OCI-LY7 (cell line): ENCODE measurements at regions not wholly inside any gene's neighbourhood (a gene's known extent, or its start where the extent isn't known, plus 50 kb on each side); places are given as distances from the start of the nearest gene placed in this dataset.

Source experiments
- BruUV-seq: library from RNA; stranded (reverse); fragments of 400-500 nt; replicated peaks from 2 replicates; lab custom pipeline; 2021; lab: Mats Ljungman, UMichigan
- CTCF ChIA-PET: fragments of 300-600 bp; sonication (Branson Sonifier 250); formaldehyde crosslinking; loops from one replicate; lab custom pipeline; 2022; ENCODE audit warnings: antibody characterized with exemption; ENCODE audit not compliant: unreplicated experiment; lab: Charles Lee
- POLR2A ChIA-PET: fragments of 300-600 bp; sonication (Branson Sonifier 250); formaldehyde crosslinking; loops from one replicate; lab custom pipeline; 2022; ENCODE audit warnings: antibody characterized with exemption; lab: Charles Lee
- DNase-seq: peaks from one replicate; pipeline ENCODE4 v3.0.0-alpha.2; 2015; ENCODE audit warnings: low spot score
- H2AFZ ChIP-seq: fragments of 200-600 bp; sonication (generic), shearing (Covaris generic); 2 replicates; pipeline ENCODE4 v1.6.1; 2014; ENCODE audit warnings: mild to moderate bottlenecking, antibody characterized with exemption, low read length, moderate library complexity
- H3K27ac ChIP-seq: fragments of 200-600 bp; sonication (generic); 2 replicates; pipeline ENCODE4 v1.5.1; 2014; ENCODE audit warnings: mixed run types, low read depth, mild to moderate bottlenecking, moderate library complexity, low read length, inconsistent platforms; ENCODE audit not compliant: poor library complexity, severe bottlenecking
- H3K36me3 ChIP-seq: fragments of 200-600 bp; sonication (generic); 2 replicates; pipeline ENCODE4 v1.6.1; 2014; ENCODE audit warnings: mild to moderate bottlenecking, antibody characterized with exemption, low read length, moderate library complexity, mixed read lengths; ENCODE audit not compliant: insufficient read depth
- H3K4me1 ChIP-seq: fragments of 200-600 bp; sonication (generic); 2 replicates; pipeline ENCODE4 v1.5.1; 2014; ENCODE audit warnings: mild to moderate bottlenecking, low read length; ENCODE audit not compliant: insufficient read depth, poor library complexity, severe bottlenecking
- H3K4me2 ChIP-seq: fragments of 200-600 bp; sonication (generic); 2 replicates; pipeline ENCODE4 v1.6.1; 2014; ENCODE audit warnings: mild to moderate bottlenecking, low read length
- H3K4me3 ChIP-seq: fragments of 200-600 bp; sonication (generic); 2 replicates; pipeline ENCODE4 v1.5.1; 2014; ENCODE audit warnings: mild to moderate bottlenecking, low read depth, low read length; ENCODE audit not compliant: poor library complexity, severe bottlenecking
- H3K79me2 ChIP-seq: fragments of 200-600 bp; sonication (generic); 2 replicates; pipeline ENCODE4 v1.6.1; 2016; ENCODE audit warnings: low read depth, mild to moderate bottlenecking, low read length, moderate library complexity, mixed read lengths; ENCODE audit not compliant: insufficient read depth
- H3K9me2 ChIP-seq: fragments of 200-600 bp; sonication (generic); 2 replicates; pipeline ENCODE4 v1.6.1; 2016; ENCODE audit warnings: mild to moderate bottlenecking, low read length, mixed read lengths; ENCODE audit not compliant: insufficient read depth
- H3K9me3 ChIP-seq: fragments of 200-600 bp; sonication (generic); 2 replicates; pipeline ENCODE4 v1.6.1; 2014; ENCODE audit warnings: mild to moderate bottlenecking, mixed run types, low read length, mixed read lengths
- H4K20me1 ChIP-seq: fragments of 200-600 bp; sonication (generic); 2 replicates; pipeline ENCODE4 v1.6.1; 2014; ENCODE audit warnings: mild to moderate bottlenecking, antibody characterized with exemption, low read length, moderate library complexity, mixed read lengths; ENCODE audit not compliant: insufficient read depth
- CTCF ChIP-seq: fragments of 200-600 bp; sonication (generic); conservative IDR thresholded peaks from 2 replicates; pipeline ENCODE4 v1.5.1; 2014; ENCODE audit warnings: mild to moderate bottlenecking, antibody characterized with exemption, low read length, moderate library complexity, mixed read lengths
- EZH2phosphoT487 ChIP-seq: fragments of 200-600 bp; sonication (generic); IDR thresholded peaks from 2 replicates; pipeline ENCODE4 v1.6.1; 2018; ENCODE audit warnings: low read depth, borderline replicate concordance, mild to moderate bottlenecking, mixed run types, antibody characterized with exemption, low read length, moderate library complexity, mixed read lengths
- intact Hi-C: fragments of 100-400 bp; cut with micrococcal nuclease; formaldehyde crosslinking; loops from one replicate; pipeline ENCODE4 v1.10.0; 2022; ENCODE audit not compliant: unreplicated experiment

GRCh38 chr6:49155316-49155715, 307.7 kb downstream of the MMUT start:
- H3K9me3 ChIP-seq: no peaks in the 10 kb centered on the region
- no peak overlapping the region for H3K4me3 ChIP-seq
- no peaks in the 10 kb centered on the region for H3K79me2 ChIP-seq
- H2AFZ ChIP-seq: no peak overlapping the region
- CTCF ChIA-PET: no interaction called here
- no TSS peak for BruUV-seq
- no peak for DNase-seq
- no peaks in the 10 kb centered on the region for H3K36me3 ChIP-seq
- H3K4me2 ChIP-seq: no peak overlapping the region
- TF ChIP-seq CTCF: no peak
- no peak for TF ChIP-seq EZH2phosphoT487
- no peaks in the 10 kb centered on the region for H3K4me1 ChIP-seq
- intact Hi-C loops: no loop called here
- POLR2A ChIA-PET: no interaction called here
- no peaks in the 10 kb centered on the region for H3K9me2 ChIP-seq
- H4K20me1 ChIP-seq: no peaks in the 10 kb centered on the region
- no peak overlapping the region for H3K27ac ChIP-seq

GRCh38 chr6:49151957-49152356, 311.1 kb downstream of the MMUT start:
- TF ChIP-seq EZH2phosphoT487 (no peak), CTCF (no peak)
- no TSS peak for BruUV-seq
- H3K4me2 ChIP-seq: no peak overlapping the region
- H3K9me2 ChIP-seq: no peaks in the 10 kb centered on the region
- intact Hi-C loops: no loop called here
- no peaks in the 10 kb centered on the region for H3K4me1 ChIP-seq
- H3K4me3 ChIP-seq: no peak overlapping the region
- no peaks in the 10 kb centered on the region for H3K36me3 ChIP-seq
- H2AFZ ChIP-seq: no peak overlapping the region
- no peak overlapping the region for H3K27ac ChIP-seq
- ChIA-PET CTCF (no interaction called here), POLR2A (interaction anchor here (0.7 kb wide), 1 partner anchor 14 kb away, joined by 3 read pairs; no protein-coding TSS in a partner anchor)
- no peaks in the 10 kb centered on the region for H3K79me2 ChIP-seq
- DNase-seq: no peak
- H4K20me1 ChIP-seq: no peaks in the 10 kb centered on the region
- no peaks in the 10 kb centered on the region for H3K9me3 ChIP-seq

- no peak overlapping the region for H3K4me3 ChIP-seq
- intact Hi-C loops: no loop called here
- H2AFZ ChIP-seq: no peak overlapping the region
- CTCF ChIA-PET: no interaction called here
- no peaks in the 10 kb centered on the region for H3K9me2 ChIP-seq
- H3K36me3 ChIP-seq: no peaks in the 10 kb centered on the region
- no peaks in the 10 kb centered on the region for H3K4me1 ChIP-seq
- no peak for DNase-seq
- H3K9me3 ChIP-seq: no peaks in the 10 kb centered on the region
- POLR2A ChIA-PET: no interaction called here
- TF ChIP-seq EZH2phosphoT487 (no peak), CTCF (no peak)
- no peaks in the 10 kb centered on the region for H4K20me1 ChIP-seq
- BruUV-seq: no TSS peak
- no peak overlapping the region for H3K27ac ChIP-seq
- H3K79me2 ChIP-seq: no peaks in the 10 kb centered on the region
- H3K4me2 ChIP-seq: no peak overlapping the region
Measured at GRCh38 chr6:49151461-49151860, 311.6 kb downstream of the MMUT start.
